ENCODE measurements at regions not wholly inside any gene's neighbourhood (a gene's known extent, or its start where the extent isn't known, plus 50 kb on each side); places are given as distances from the start of the nearest gene placed in this dataset.

GRCh38 chr20:52820641-52821292 is 151.4 kb upstream of the TSHZ2 start:
- no peak for DNase-seq (ENCODE audit: low read depth in 3 of 3)

GRCh38 chr20:52818491-52818890 is 153.7 kb upstream of the TSHZ2 start:
- no peak for DNase-seq (ENCODE audit: low read depth in 3 of 3)

GRCh38 chr20:52817981-52818380 is 154.2 kb upstream of the TSHZ2 start:
- no peak for DNase-seq (ENCODE audit: low read depth in 3 of 3)

GRCh38 chr20:52817511-52817910 is 154.6 kb upstream of the TSHZ2 start:
- no peak for DNase-seq (ENCODE audit: low read depth in 3 of 3)

GRCh38 chr20:52814371-52814770 is 157.8 kb upstream of the TSHZ2 start:
- DNase-seq (ENCODE audit: low read depth in 3 of 3) = no peak

- no peak for DNase-seq (ENCODE audit: low read depth in 3 of 3)
These were observed 159.8 kb upstream of the TSHZ2 start for GRCh38 chr20:52812231-52812847.

GRCh38 chr20:52809003-52809402 is 163.2 kb upstream of the TSHZ2 start:
- no peak for DNase-seq (ENCODE audit: low read depth in 3 of 3)

GRCh38 chr20:52806918-52807317 is 165.2 kb upstream of the TSHZ2 start:
- no peak for DNase-seq (ENCODE audit: low read depth in 3 of 3)

GRCh38 chr20:52805843-52806242 is 166.3 kb upstream of the TSHZ2 start:
- DNase-seq (ENCODE audit: low read depth in 3 of 3) = no peak

GRCh38 chr20:52805296-52805571 is 166.9 kb upstream of the TSHZ2 start:
- no peak for DNase-seq (ENCODE audit: low read depth in 3 of 3)

GRCh38 chr20:52804497-52805295 is 167.5 kb upstream of the TSHZ2 start:
- DNase-seq (ENCODE audit: low read depth in 3 of 3) = no peak

GRCh38 chr20:52801628-52802006 is 170.5 kb upstream of the TSHZ2 start:
- no peak for DNase-seq (ENCODE audit: low read depth in 3 of 3)

- no peak for DNase-seq (ENCODE audit: low read depth in 3 of 3)
These were observed 171.2 kb upstream of the TSHZ2 start for GRCh38 chr20:52800734-52801627.

- DNase-seq (ENCODE audit: low read depth in 3 of 3) = no peak
These were observed 173.0 kb upstream of the TSHZ2 start for GRCh38 chr20:52799130-52799529.

GRCh38 chr20:52798124-52798523 is 174.0 kb upstream of the TSHZ2 start:
- DNase-seq (ENCODE audit: low read depth in 3 of 3) = no peak

GRCh38 chr20:52794853-52795252 is 177.3 kb upstream of the TSHZ2 start:
- no peak for DNase-seq (ENCODE audit: low read depth in 3 of 3)

- no peak for DNase-seq (ENCODE audit: low read depth in 3 of 3)
These were observed 178.7 kb upstream of the TSHZ2 start for GRCh38 chr20:52793339-52793963.

- DNase-seq (ENCODE audit: low read depth in 3 of 3) = no peak
These were observed 181.1 kb upstream of the TSHZ2 start for GRCh38 chr20:52791091-52791490.

GRCh38 chr20:52789716-52790115 is 182.4 kb upstream of the TSHZ2 start:
- DNase-seq (ENCODE audit: low read depth in 3 of 3) = no peak

GRCh38 chr20:52787962-52788361 is 184.2 kb upstream of the TSHZ2 start:
- no peak for DNase-seq (ENCODE audit: low read depth in 3 of 3)

GRCh38 chr20:52787216-52787615 is 184.9 kb upstream of the TSHZ2 start:
- no peak for DNase-seq (ENCODE audit: low read depth in 3 of 3)

GRCh38 chr20:52785679-52786078 is 186.5 kb upstream of the TSHZ2 start:
- no peak for DNase-seq (ENCODE audit: low read depth in 3 of 3)

All from stimulated activated CD4-positive, alpha-beta T cell treated with anti-CD3 and anti-CD28 coated beads, TNF-alpha, amount 100 ng/mL, for 4 hours (primary cell).